Trophoblast cell (in vitro differentiated cells and primary cell): ENCODE measurements at regions not wholly inside any gene's neighbourhood (a gene's known extent, or its start where the extent isn't known, plus 50 kb on each side); places are given as distances from the start of the nearest gene placed in this dataset.

Experiments used
- DNase-seq, 2 donors: peaks; one replicate each; pipeline ENCODE4 v3.0.0-alpha.2; 2016
- H2AFZ ChIP-seq: 2 replicates; pipeline ENCODE4 v1.6.1; 2013; ENCODE audit warnings: low read length, moderate library complexity, mild to moderate bottlenecking; ENCODE audit not compliant: insufficient read depth, poor library complexity
- H2AK5ac ChIP-seq: 2 replicates; pipeline ENCODE4 v1.6.1; 2013; ENCODE audit warnings: mild to moderate bottlenecking, low read length
- H2BK120ac ChIP-seq: 2 replicates; pipeline ENCODE4 v1.6.1; 2013; ENCODE audit warnings: low read length, mild to moderate bottlenecking, moderate library complexity; ENCODE audit not compliant: insufficient read depth, poor library complexity
- H2BK12ac ChIP-seq: 2 replicates; pipeline ENCODE4 v1.6.1; 2013; ENCODE audit warnings: mild to moderate bottlenecking, low read length, moderate library complexity
- H2BK5ac ChIP-seq: 2 replicates; pipeline ENCODE4 v1.6.1; 2013; ENCODE audit warnings: low read length, low read depth, moderate library complexity, mild to moderate bottlenecking; ENCODE audit not compliant: poor library complexity
- H3K14ac ChIP-seq: 2 replicates; pipeline ENCODE4 v1.6.1; 2013; ENCODE audit warnings: mild to moderate bottlenecking, low read length
- H3K18ac ChIP-seq: 2 replicates; pipeline ENCODE4 v1.6.1; 2013; ENCODE audit warnings: mild to moderate bottlenecking, low read length
- H3K23ac ChIP-seq: 2 replicates; pipeline ENCODE4 v1.6.1; 2013; ENCODE audit warnings: low read length
- H3K27ac ChIP-seq: 2 replicates; pipeline ENCODE4 v1.5.1; 2013; ENCODE audit warnings: low read depth, mild to moderate bottlenecking, inconsistent platforms, low read length, moderate library complexity
- H3K27me3 ChIP-seq: 2 replicates; pipeline ENCODE4 v1.6.1; 2013; ENCODE audit warnings: inconsistent platforms, mild to moderate bottlenecking, low read length, moderate library complexity; ENCODE audit not compliant: insufficient read depth
- H3K36me3 ChIP-seq, 2 experiments: 1 replicate in 1 of 2; 2 replicates in 1 of 2; pipeline ENCODE4 v1.6.1; 2013; ENCODE audit warnings: low read length in 2 of 2, mild to moderate bottlenecking in 2 of 2, moderate library complexity in 1 of 2; ENCODE audit not compliant: insufficient read depth in 2 of 2, control insufficient read depth in 1 of 2
- H3K4ac ChIP-seq: 2 replicates; pipeline ENCODE4 v1.6.1; 2013; ENCODE audit warnings: low read depth, mild to moderate bottlenecking, low read length, moderate library complexity
- H3K4me1 ChIP-seq, 2 experiments: 1 replicate in 1 of 2; 2 replicates in 1 of 2; pipeline ENCODE4 v1.6.1; 2013; ENCODE audit warnings: low read length in 2 of 2, mild to moderate bottlenecking in 2 of 2, moderate library complexity in 1 of 2; ENCODE audit not compliant: insufficient read depth in 2 of 2, control insufficient read depth in 1 of 2
- H3K4me2 ChIP-seq: 2 replicates; pipeline ENCODE4 v1.6.1; 2013; ENCODE audit warnings: inconsistent platforms, mild to moderate bottlenecking, low read length, moderate library complexity
- H3K4me3 ChIP-seq: 2 replicates; pipeline ENCODE4 v1.5.1; 2013; ENCODE audit warnings: mild to moderate bottlenecking, low read depth, low read length, inconsistent platforms
- H3K79me1 ChIP-seq: one replicate; pipeline ENCODE4 v1.6.1; 2013; ENCODE audit warnings: low read length
- H3K79me2 ChIP-seq: 2 replicates; pipeline ENCODE4 v1.6.1; 2013; ENCODE audit warnings: low read length, mild to moderate bottlenecking; ENCODE audit not compliant: control insufficient read depth, insufficient read depth, poor library complexity
- H3K9ac ChIP-seq: 2 replicates; pipeline ENCODE4 v1.6.1; 2013; ENCODE audit warnings: mild to moderate bottlenecking, low read length
- H3K9me3 ChIP-seq: 2 replicates; pipeline ENCODE4 v1.6.1; 2013; ENCODE audit warnings: low read depth, mild to moderate bottlenecking, control low read depth, inconsistent platforms, low read length; ENCODE audit not compliant: insufficient read depth
- H4K12ac ChIP-seq: 2 replicates; pipeline ENCODE4 v1.6.1; 2013; ENCODE audit warnings: low read depth, mild to moderate bottlenecking, low read length, moderate library complexity
- H4K8ac ChIP-seq: 2 replicates; pipeline ENCODE4 v1.6.1; 2013; ENCODE audit warnings: low read depth, mild to moderate bottlenecking, low read length, moderate library complexity
- H4K91ac ChIP-seq: one replicate; pipeline ENCODE4 v1.6.1; 2013; ENCODE audit warnings: low read depth, mild to moderate bottlenecking, low read length, moderate library complexity
- WGBS: extraction: QIAGEN DNeasy Blood & Tissue Kit; methylation state at CpG from one replicate; pipeline ENCODE4 v1.1.7; 2013; ENCODE audit warnings: missing lambda C conversion rate; ENCODE audit not compliant: insufficient read length, insufficient coverage; ENCODE audit errors: extremely low coverage; 5-methylcytosine and 5-hydroxymethylcytosine counted together

DNA sequence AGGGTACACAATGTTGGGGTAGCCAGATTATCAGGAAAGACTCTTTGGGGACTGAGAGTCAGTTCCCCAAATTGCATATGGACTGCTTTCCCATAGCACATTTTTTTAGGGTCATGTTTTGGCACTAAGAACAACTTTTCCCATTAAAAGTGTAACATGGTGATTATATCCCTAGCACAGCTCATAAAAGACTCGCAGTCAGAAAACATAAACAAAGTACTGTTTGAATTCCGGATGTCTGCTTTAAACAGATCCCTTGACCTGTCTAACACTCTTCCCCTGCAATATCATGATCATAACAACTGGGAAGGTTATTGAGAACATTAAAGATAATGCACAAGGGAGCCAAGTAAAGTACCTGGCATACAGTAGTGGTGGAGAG is 262.2 kb downstream of the ASXL3 start:
- Histone ChIP-seq H3K27ac (no peak overlapping the region), H2BK120ac (no peak overlapping the region), H3K4me1 (no peaks in the 10 kb centered on the region), H3K36me3 (no peaks in the 10 kb centered on the region), H4K8ac (no peak overlapping the region), H3K27me3 (no peaks in the 10 kb centered on the region), H3K9me3 (no peaks in the 10 kb centered on the region), H3K4ac (no peak overlapping the region), H3K79me2 (no peaks in the 10 kb centered on the region), H3K14ac (no peak overlapping the region), H3K79me1 (no peaks in the 10 kb centered on the region), H2BK5ac (no peak overlapping the region), H2AK5ac (no peak overlapping the region), H2AFZ (no peak overlapping the region), H4K91ac (no peak overlapping the region), H4K12ac (no peak overlapping the region), H3K4me3 (no peak overlapping the region), H3K9ac (no peak overlapping the region), H3K23ac (no peak overlapping the region), H2BK12ac (no peak overlapping the region), H3K18ac (no peak overlapping the region), H3K4me2 (no peak overlapping the region)
- no peak for DNase-seq
- no CpG with 5 or more reads among the region's 2 CpGs for WGBS

DNA sequence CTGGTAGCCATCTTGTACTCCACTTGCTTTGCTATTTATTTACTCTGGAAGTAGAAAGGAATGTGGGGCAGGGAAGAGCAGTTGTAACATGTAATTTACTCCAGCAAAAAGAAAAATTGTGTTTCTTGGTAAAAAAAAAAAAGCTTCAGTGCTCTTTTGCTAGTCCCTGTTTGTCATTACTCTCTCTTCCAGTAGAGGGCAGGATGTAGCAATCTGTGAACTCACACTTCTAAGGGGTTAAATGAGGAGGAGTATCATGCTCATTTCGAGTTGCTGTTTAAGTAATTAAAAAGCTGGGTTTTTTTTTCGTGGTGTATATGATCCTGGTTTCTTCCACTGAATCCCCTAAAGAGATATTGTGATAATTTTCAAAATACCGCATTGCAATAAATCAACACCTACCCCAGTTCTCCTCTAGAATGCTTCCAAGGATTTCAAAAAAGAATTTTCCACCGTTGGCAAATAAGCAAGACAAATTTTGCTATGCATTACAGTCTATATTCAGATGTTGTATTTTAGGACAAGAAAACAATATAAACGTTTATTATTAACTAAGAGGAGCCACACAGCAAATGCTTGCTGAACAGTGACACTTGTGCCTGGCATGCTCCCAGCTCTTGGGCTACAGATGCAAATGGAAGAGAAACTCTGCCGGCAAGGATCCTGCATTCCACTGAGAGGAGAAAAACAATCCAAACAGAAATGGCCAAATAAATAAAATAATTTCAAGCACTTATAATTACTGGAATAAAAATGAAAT is 261.6 kb downstream of the ASXL3 start:
- Histone ChIP-seq H3K14ac (no peak overlapping the region), H3K27me3 (no peaks in the 10 kb centered on the region), H3K4me1 (no peaks in the 10 kb centered on the region), H3K4ac (no peak overlapping the region), H4K91ac (no peak overlapping the region), H3K9ac (no peak overlapping the region), H3K4me2 (no peak overlapping the region), H4K8ac (no peak overlapping the region), H3K4me3 (no peak overlapping the region), H2BK5ac (no peak overlapping the region), H2BK120ac (no peak overlapping the region), H2AK5ac (no peak overlapping the region), H3K9me3 (no peaks in the 10 kb centered on the region), H3K36me3 (no peaks in the 10 kb centered on the region), H2BK12ac (no peak overlapping the region), H3K23ac (no peak overlapping the region), H3K79me1 (no peaks in the 10 kb centered on the region), H3K18ac (no peak overlapping the region), H2AFZ (no peak overlapping the region), H3K27ac (no peak overlapping the region), H3K79me2 (no peaks in the 10 kb centered on the region), H4K12ac (no peak overlapping the region)
- DNase-seq: peak in 1 of 2 donors; percentile 47
- WGBS: no CpG with 5 or more reads among the region's 6 CpGs

DNA sequence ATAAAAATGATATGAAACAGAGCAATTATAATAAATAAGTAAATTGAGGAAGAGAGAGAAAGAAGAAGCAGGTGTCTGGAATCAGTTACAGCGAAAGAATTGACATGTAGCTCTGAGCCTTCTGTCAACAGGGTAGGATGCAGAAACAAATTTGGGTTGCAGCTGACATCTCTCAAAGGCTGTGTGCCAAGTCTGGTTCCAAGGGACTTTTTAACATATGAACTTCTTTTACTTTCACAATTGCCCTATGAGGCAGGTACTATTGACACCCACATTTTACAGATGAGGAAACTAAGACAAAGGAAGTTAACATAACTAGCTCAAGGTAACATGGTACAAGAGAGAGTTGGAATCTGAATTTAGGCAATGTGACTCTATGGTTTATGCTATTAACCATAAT is 260.0 kb downstream of the ASXL3 start:
- Histone ChIP-seq H3K4me2 (no peak overlapping the region), H4K91ac (no peak overlapping the region), H3K36me3 (no peaks in the 10 kb centered on the region), H3K9me3 (no peaks in the 10 kb centered on the region), H2BK5ac (no peak overlapping the region), H3K4me3 (no peak overlapping the region), H3K79me2 (no peaks in the 10 kb centered on the region), H4K8ac (no peak overlapping the region), H3K27ac (no peak overlapping the region), H2AFZ (no peak overlapping the region), H3K14ac (no peak overlapping the region), H3K79me1 (no peaks in the 10 kb centered on the region), H4K12ac (no peak overlapping the region), H2BK120ac (no peak overlapping the region), H3K4me1 (no peaks in the 10 kb centered on the region), H3K4ac (no peak overlapping the region), H3K23ac (no peak overlapping the region), H3K27me3 (no peaks in the 10 kb centered on the region), H3K9ac (no peak overlapping the region), H2AK5ac (no peak overlapping the region), H3K18ac (no peak overlapping the region), H2BK12ac (no peak overlapping the region)
- no CpG with 5 or more reads among the region's 1 CpG for WGBS
- DNase-seq: no peak

DNA sequence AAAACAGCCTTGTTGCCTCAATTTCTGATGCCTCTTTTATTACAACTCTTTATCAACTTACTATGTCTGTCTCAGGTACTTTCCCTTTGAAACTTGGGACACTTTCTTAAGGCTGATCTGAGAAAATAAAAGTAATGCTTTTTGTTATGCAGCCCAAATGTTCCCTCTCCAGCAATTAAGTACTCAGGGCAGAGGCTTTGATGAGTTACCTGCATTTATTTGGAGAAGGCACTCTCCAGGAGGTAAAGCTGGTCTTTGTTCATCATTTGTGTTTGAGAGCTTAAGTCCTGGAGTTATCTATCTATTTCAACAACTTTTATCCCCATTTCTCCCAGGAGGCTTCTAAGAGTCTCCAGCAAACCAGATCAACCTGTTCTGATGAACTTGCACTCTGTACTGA is 259.2 kb downstream of the ASXL3 start:
- Histone ChIP-seq H2AK5ac (no peak overlapping the region), H3K79me2 (no peaks in the 10 kb centered on the region), H3K4ac (no peak overlapping the region), H3K9ac (no peak overlapping the region), H4K12ac (no peak overlapping the region), H3K36me3 (no peaks in the 10 kb centered on the region), H3K27ac (no peak overlapping the region), H3K4me1 (no peaks in the 10 kb centered on the region), H3K79me1 (no peaks in the 10 kb centered on the region), H3K27me3 (no peaks in the 10 kb centered on the region), H3K18ac (no peak overlapping the region), H2AFZ (no peak overlapping the region), H2BK12ac (no peak overlapping the region), H2BK120ac (no peak overlapping the region), H3K9me3 (no peaks in the 10 kb centered on the region), H3K4me3 (no peak overlapping the region), H3K4me2 (no peak overlapping the region), H3K14ac (no peak overlapping the region), H4K91ac (no peak overlapping the region), H3K23ac (no peak overlapping the region), H4K8ac (no peak overlapping the region), H2BK5ac (no peak overlapping the region)
- no peak for DNase-seq
